Activated T-helper 2 cell treated with anti-CD3 and anti-CD28 coated beads, Interferon-gamma antibody, Interleukin-2, Interleukin-4, amounts not matched to agents 10 μg/mL and 5 μg/mL and 100 μg/mL, durations not matched to agents 14 hours and 24 hours and 36 hours (primary cell): ENCODE measurements at regions not wholly inside any gene's neighbourhood (a gene's known extent, or its start where the extent isn't known, plus 50 kb on each side); places are given as distances from the start of the nearest gene placed in this dataset.

Experiments used
- DNase-seq: peaks from one replicate; pipeline ENCODE4 v3.0.0; 2021; ENCODE audit warnings: low spot score
- H3K27ac Mint-ChIP-seq: one replicate; pipeline ENCODE4 v1.8.0; 2021; ENCODE audit warnings: mixed read lengths
- H3K27me3 Mint-ChIP-seq: one replicate; pipeline ENCODE4 v1.8.0; 2021; ENCODE audit warnings: low read depth, mixed read lengths
- H3K36me3 Mint-ChIP-seq: one replicate; pipeline ENCODE4 v1.8.0; 2021; ENCODE audit warnings: low read depth, mixed read lengths
- H3K4me1 Mint-ChIP-seq: one replicate; pipeline ENCODE4 v1.8.0; 2021; ENCODE audit warnings: low read depth, mixed read lengths
- H3K4me3 Mint-ChIP-seq: one replicate; pipeline ENCODE4 v1.8.0; 2021; ENCODE audit warnings: low read depth, mild to moderate bottlenecking, moderate library complexity, mixed read lengths
- H3K9me3 Mint-ChIP-seq: one replicate; pipeline ENCODE4 v1.8.0; 2021; ENCODE audit warnings: mixed read lengths
- intact Hi-C: fragments of 100-400 bp; cut with micrococcal nuclease; formaldehyde crosslinking; loops from one replicate; pipeline ENCODE4 v1.15.1; 2023

DNA sequence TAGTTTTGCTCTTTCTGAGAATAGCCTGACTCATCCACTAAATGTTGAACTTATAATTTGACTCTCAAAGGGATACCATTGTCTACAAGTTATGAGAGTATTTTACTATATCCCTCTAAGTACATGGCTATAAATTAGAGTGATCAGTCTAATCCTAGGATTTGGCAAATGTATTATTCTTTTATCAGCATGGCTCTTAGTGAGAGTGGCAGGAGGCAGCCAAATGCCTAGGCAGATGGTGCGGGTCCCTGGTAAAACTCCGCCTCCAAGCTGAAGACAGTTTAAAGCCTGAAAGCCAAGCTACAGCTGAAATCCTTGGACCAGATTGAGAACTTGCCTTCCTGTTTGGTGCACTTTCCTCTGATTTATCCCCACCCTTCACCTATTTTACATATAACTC is 631.8 kb downstream of the SQOR start:
- no peaks in the 10 kb centered on the region for H3K9me3 Mint-ChIP-seq
- H3K4me1 Mint-ChIP-seq, result no peaks in the 10 kb centered on the region
- H3K4me3 Mint-ChIP-seq, result no peak overlapping the region
- no peaks in the 10 kb centered on the region for H3K27me3 Mint-ChIP-seq
- no peak for DNase-seq
- no peak overlapping the region for H3K27ac Mint-ChIP-seq
- intact Hi-C loops, result no loop called here
- H3K36me3 Mint-ChIP-seq, result no peaks in the 10 kb centered on the region

DNA sequence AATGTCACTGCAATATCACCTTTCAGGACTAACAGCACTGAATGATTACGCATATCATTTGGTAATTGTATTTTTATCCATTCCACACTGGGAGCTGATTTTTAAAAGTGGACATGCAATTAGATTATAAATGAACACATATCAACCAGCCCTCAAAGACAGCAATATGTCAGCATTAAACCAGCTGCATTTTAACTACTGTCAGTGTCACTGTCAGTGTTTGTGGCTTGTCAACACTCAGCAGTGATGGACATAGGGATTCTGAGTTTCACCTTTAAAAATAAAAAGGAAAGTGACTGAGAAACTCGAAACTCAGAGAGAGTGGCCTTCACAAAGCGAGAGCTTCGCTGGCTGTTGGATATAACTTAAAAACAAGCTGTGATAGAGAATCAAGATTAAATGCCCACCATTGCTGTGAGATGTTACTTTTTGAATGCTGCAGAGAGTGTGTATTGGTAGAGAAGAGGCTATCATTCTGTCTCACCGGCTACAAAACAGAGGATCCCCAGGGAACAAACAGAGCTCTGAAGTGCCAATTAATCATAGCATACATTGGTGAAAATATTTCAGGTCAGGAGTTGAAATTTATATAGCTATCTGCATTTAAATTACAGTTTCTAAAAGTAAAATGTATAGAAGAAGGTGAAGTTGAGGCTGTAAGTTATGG is 635.8 kb downstream of the SQOR start:
- H3K36me3 Mint-ChIP-seq, result no peaks in the 10 kb centered on the region
- H3K27me3 Mint-ChIP-seq, result no peaks in the 10 kb centered on the region
- intact Hi-C loops, result no loop called here

DNA sequence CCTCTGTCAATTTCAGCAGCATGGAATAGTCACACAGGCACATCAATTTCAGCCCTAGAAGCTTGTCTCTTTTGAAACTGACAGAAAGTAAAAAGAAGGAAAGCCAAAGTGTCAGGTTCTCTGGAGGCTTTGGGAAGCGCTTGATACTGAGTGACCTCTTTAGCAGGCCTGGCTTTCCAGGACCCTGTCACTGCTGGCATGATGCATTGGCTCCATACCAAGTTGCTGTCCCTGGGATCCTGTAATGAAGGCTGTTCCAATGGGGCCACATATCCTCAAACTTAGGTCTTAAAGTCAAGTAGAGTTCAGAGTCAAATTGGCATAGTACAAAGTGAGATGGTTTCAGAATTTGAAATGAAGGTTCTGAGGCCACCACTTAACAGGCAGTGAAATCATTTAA is 640.9 kb downstream of the SQOR start:
- H3K27ac Mint-ChIP-seq, result no peak overlapping the region
- no peak for DNase-seq
- intact Hi-C loops, result no loop called here
- no peaks in the 10 kb centered on the region for H3K36me3 Mint-ChIP-seq
- no peak overlapping the region for H3K4me3 Mint-ChIP-seq
- peaks cover 3% of the 10 kb centered on the region for H3K9me3 Mint-ChIP-seq
- H3K27me3 Mint-ChIP-seq, result no peaks in the 10 kb centered on the region
- no peaks in the 10 kb centered on the region for H3K4me1 Mint-ChIP-seq

More for the DNA sequence above, 635.8 kb downstream of the SQOR start:
- H3K4me3 Mint-ChIP-seq, result no peak overlapping the region
- peaks cover 3% of the 10 kb centered on the region for H3K9me3 Mint-ChIP-seq
- H3K27ac Mint-ChIP-seq, result no peak overlapping the region
- no peak for DNase-seq
- no peaks in the 10 kb centered on the region for H3K4me1 Mint-ChIP-seq

DNA sequence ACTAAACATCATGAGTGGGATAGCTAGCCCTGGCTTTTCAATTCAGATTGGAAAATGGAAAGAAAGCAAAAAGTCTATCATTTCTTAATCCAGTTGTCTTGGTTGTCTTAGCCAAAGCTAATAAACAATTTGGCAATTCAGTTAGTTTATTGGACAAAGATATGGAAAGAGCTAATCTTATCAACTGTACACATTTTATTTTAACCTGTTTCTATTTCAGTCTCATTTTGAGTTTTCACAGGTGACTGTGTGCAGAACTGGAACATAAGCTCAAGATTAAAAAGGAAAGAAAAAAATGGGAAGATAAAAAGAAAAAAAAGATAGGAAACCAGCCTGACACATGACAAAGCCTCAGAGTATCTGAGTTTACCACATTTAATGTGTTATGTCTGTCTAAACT is 642.6 kb downstream of the SQOR start:
- Mint-ChIP-seq H3K4me1 (no peaks in the 10 kb centered on the region), H3K27me3 (no peaks in the 10 kb centered on the region), H3K27ac (no peak overlapping the region), H3K36me3 (no peaks in the 10 kb centered on the region), H3K9me3 (peaks cover 3% of the 10 kb centered on the region), H3K4me3 (no peak overlapping the region)
- intact Hi-C loops, result no loop called here
- no peak for DNase-seq

DNA sequence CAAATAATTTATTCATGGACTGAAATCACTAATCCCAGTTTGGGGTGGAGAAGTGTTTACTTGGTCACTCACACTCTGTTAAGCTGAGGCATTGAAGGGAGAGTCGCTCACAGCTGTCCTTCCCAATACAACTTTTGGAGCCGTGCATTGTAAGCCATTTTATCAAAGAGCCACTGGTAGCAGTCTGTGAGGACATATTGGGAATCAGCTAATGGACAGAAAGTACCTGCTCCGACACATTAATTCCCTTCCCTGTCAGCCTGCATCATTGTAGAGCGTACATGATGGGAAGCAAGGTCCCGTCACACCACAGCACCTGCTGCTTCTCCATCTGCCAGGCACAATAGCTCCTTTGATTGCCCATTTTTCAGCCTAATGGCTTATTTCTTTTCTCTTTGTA is 643.2 kb downstream of the SQOR start:
- Mint-ChIP-seq H3K4me1 (no peaks in the 10 kb centered on the region), H3K9me3 (no peaks in the 10 kb centered on the region), H3K4me3 (no peak overlapping the region), H3K36me3 (no peaks in the 10 kb centered on the region), H3K27ac (no peak overlapping the region), H3K27me3 (no peaks in the 10 kb centered on the region)
- DNase-seq, result no peak
- intact Hi-C loops, result no loop called here

DNA sequence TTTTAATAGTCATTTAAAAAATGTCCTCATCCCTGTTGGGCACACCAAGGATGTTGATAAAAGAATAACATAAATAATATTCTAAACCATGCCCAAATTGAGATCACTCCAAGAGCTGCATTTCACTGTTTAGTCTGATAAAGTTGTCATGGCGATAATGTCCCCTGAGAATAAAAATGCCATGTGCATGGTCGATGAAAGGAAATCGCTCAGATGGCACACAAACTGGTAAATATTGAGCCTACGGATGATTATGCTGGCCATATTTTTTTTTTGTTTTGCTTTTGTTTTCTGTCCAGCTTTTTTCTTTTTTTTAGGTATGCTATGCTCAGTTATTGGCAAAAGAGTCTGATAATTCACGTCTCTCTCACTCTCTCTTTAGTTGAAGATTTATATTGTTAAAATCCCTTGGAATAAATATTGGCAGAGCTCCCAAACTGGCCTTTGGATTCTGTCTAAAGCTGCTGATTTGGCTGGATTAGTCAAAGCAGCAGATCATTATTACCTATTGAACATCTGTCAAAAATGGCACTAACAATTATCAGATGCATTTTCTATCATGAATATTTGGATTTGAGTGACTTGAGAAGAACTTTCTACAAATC is 643.8 kb downstream of the SQOR start:
- H3K4me3 Mint-ChIP-seq, result no peak overlapping the region
- H3K9me3 Mint-ChIP-seq, result no peaks in the 10 kb centered on the region
- H3K27me3 Mint-ChIP-seq, result no peaks in the 10 kb centered on the region
- no peaks in the 10 kb centered on the region for H3K4me1 Mint-ChIP-seq
- H3K36me3 Mint-ChIP-seq, result no peaks in the 10 kb centered on the region
- no peak for DNase-seq
- H3K27ac Mint-ChIP-seq, result no peak overlapping the region
- intact Hi-C loops, result no loop called here

DNA sequence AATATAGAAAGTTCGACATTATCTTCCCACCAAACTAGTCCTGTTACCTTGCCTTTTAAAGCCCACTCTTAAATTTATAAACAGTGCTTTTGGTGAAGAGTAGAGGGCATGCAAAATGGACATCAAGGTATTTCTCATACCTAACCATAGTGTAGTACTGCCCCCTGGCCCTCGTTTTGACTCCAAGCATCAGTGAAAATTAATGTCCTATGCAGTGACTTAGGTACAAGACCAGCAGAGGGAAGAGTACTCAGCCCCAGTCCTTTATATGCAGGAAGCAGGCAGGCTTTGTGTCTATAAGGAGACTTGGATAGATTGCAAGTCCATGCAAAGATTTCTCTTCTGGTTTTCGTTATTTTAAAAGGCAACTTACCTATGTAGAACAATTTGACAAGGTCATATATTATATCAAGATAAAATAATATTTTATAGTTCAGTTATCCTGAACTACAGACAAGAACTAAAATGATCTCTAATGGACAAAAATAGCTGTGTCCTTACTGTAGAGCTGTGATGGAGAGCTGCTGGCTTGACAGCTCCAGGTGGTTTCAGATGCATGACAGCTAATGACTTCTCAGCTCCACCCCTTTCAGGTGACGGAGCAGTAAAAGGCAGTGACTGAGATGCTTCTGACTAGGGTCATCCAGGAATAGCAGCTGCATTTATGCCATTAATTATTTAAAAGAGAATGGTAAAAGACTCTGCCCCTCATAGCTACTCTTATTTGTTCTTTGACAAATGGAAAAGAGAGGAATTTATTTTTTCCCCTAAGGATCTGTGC is 646.1 kb downstream of the SQOR start:
- H3K27me3 Mint-ChIP-seq, result no peaks in the 10 kb centered on the region
- no peak overlapping the region for H3K27ac Mint-ChIP-seq
- no peaks in the 10 kb centered on the region for H3K36me3 Mint-ChIP-seq
- H3K4me1 Mint-ChIP-seq, result no peaks in the 10 kb centered on the region
- H3K4me3 Mint-ChIP-seq, result no peak overlapping the region
- DNase-seq, result no peak
- intact Hi-C loops, result no loop called here
- H3K9me3 Mint-ChIP-seq, result no peaks in the 10 kb centered on the region

DNA sequence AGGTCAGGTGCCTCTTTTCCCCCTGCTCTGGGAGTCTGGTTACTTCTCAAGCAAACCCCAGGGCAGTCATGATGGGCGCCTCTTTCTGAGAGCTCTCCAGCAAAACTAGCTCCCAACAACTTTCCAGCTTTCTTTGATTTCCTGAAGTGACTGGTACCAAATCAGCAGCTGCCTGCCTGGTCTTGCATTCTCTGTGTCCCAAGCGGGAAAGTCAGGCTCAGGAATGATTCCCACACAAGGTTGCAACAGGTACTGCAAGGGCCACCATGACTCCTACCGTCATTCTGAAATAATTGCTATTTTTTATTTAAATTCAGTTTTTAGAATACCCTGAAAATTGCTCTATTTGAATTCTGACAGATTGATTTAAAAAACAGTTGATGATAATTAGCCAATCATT is 658.7 kb downstream of the SQOR start:
- Mint-ChIP-seq H3K27ac (no peak overlapping the region), H3K36me3 (no peaks in the 10 kb centered on the region), H3K9me3 (no peaks in the 10 kb centered on the region), H3K4me1 (no peaks in the 10 kb centered on the region), H3K27me3 (no peaks in the 10 kb centered on the region), H3K4me3 (no peak overlapping the region)
- intact Hi-C loops, result no loop called here
- DNase-seq, result no peak

DNA sequence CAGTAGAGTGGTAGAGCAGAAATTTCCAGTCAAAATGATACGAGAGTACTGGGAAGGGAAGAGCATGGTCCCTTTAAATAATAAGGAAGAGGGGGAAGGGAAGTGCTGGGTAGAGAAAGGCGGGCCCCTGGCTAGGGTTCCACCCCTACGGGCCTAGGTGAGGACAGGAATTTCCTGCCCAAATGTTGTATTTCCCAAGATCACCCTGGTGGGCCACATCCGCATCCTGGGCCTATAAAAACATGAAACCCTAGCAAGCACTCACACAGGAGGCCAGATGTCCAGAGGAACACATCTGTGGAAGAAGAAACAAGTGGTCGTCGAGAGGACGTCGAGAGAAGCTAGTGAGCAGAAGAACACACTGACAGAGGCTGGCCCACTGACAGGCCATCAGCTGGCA is 661.2 kb downstream of the SQOR start:
- Mint-ChIP-seq H3K9me3 (no peaks in the 10 kb centered on the region), H3K36me3 (no peaks in the 10 kb centered on the region), H3K27me3 (no peaks in the 10 kb centered on the region), H3K27ac (no peak overlapping the region), H3K4me3 (no peak overlapping the region), H3K4me1 (no peaks in the 10 kb centered on the region)
- intact Hi-C loops, result no loop called here
- no peak for DNase-seq

DNA sequence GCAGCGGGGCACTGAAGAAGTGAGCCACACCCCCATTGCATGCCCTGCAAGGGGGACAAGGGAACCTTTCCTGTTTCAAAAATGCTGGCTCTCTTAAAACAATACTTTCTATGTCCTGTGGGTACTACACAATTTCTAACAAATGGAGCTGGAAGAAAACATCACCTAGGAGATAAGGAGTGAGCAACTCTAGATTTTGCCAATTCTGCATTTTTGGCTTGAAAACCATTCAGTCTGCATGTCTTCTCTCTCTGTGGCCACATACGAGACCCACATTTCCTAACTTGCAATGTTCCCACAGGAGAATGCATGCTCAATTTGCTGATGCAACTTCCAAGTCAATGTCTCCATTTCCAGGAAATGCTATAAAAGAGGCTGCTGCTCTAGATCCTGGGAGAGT is 662.0 kb downstream of the SQOR start:
- Mint-ChIP-seq H3K9me3 (no peaks in the 10 kb centered on the region), H3K36me3 (no peaks in the 10 kb centered on the region), H3K27ac (no peak overlapping the region), H3K27me3 (no peaks in the 10 kb centered on the region), H3K4me1 (no peaks in the 10 kb centered on the region), H3K4me3 (no peak overlapping the region)
- no peak for DNase-seq
- intact Hi-C loops, result no loop called here

DNA sequence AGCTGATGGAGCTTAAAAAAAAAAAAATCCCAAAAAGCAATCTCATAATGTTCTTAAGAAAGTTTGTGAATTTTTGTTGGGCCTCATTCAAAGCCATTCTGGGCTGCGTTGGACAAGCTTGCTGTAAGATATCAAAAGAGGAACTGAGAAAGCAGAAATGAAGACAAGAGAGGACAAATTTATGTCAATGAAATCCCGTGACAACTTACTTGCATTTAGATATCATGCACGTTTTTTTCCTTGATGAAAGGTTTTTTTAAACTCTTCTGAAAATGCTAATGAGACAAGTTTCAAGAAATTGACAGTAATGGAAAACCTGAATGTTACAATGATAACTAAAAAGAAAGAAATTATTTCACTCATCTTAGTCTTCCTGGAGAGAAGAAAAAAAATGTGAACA is 662.9 kb downstream of the SQOR start:
- Mint-ChIP-seq H3K27ac (no peak overlapping the region), H3K27me3 (no peaks in the 10 kb centered on the region), H3K36me3 (no peaks in the 10 kb centered on the region), H3K4me3 (no peak overlapping the region), H3K9me3 (no peaks in the 10 kb centered on the region), H3K4me1 (no peaks in the 10 kb centered on the region)
- no peak for DNase-seq
- intact Hi-C loops, result no loop called here

DNA sequence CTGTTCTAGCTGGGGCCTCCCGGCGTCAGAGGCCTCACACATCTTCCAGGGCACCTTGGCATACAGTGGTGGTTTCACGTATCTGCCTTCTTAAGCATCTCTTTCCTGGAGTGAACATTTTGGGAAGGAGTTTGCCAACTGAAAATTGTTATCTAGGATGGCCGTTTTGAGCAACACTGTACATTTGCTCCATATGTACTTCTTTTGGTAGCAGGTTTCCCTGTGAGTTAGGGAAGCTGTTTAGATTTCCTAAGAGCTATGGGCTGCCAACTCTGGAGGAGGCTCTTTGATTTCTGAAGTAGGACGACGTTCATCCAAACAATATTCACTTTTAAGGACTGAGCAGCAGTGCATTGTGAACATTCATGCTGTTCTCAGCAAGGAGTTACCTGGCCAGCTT is 665.9 kb downstream of the SQOR start:
- no peak overlapping the region for H3K4me3 Mint-ChIP-seq
- H3K27me3 Mint-ChIP-seq, result no peaks in the 10 kb centered on the region
- intact Hi-C loops, result no loop called here
- no peak overlapping the region for H3K27ac Mint-ChIP-seq
- no peaks in the 10 kb centered on the region for H3K4me1 Mint-ChIP-seq
- no peak for DNase-seq
- no peaks in the 10 kb centered on the region for H3K36me3 Mint-ChIP-seq
- no peaks in the 10 kb centered on the region for H3K9me3 Mint-ChIP-seq

DNA sequence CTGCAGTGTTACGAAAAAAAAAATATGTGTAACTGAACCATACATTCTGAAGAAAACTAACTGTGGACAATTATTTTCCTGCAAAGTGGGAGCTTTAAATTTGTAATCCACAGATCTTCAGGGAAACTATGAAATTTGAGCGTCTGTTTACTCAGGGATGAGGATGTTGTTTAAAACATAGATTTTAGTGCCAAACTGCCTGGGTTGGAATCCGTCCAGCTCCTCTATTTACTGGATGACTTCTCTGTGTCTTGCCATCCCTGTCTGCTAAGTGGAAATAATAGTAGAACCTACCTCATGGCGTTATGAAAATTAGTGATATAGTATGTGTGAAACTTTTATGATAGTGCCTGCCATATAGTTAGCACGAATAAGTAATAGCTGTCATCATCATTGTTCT is 666.5 kb downstream of the SQOR start:
- intact Hi-C loops, result no loop called here
- Mint-ChIP-seq H3K9me3 (no peaks in the 10 kb centered on the region), H3K4me3 (no peak overlapping the region), H3K36me3 (no peaks in the 10 kb centered on the region), H3K27me3 (no peaks in the 10 kb centered on the region), H3K27ac (no peak overlapping the region), H3K4me1 (no peaks in the 10 kb centered on the region)
- no peak for DNase-seq
